Right cardiac atrium (tissue), 5 donors: ENCODE measurements at regions not wholly inside any gene's neighbourhood (a gene's known extent, or its start where the extent isn't known, plus 50 kb on each side); places are given as distances from the start of the nearest gene placed in this dataset.

Experiments used
- ATAC-seq, 2 donors: fragments of 200-7000 bp; cut with Tn5 transposase; one replicate each; pipeline versions ENCODE4 v1.8.0 to v1.9.1; 2020; ENCODE audit warnings: moderate library complexity in 2 of 2, mild to moderate bottlenecking in 1 of 2
- DNase-seq, 3 donors: peaks; one replicate each; pipeline ENCODE4 v3.0.0-alpha.2; 2020
- H3K27ac ChIP-seq: one replicate; pipeline ENCODE4 v1.5.1; 2013; ENCODE audit warnings: mild to moderate bottlenecking, low read length, control low read depth, moderate library complexity
- H3K27me3 ChIP-seq: one replicate; pipeline ENCODE4 v1.6.1; 2013; ENCODE audit not compliant: control insufficient read depth, insufficient read depth
- H3K4me1 ChIP-seq: one replicate; pipeline ENCODE4 v1.6.1; 2013; ENCODE audit warnings: low read length; ENCODE audit not compliant: control insufficient read depth, insufficient read depth
- H3K4me3 ChIP-seq: one replicate; pipeline ENCODE4 v1.5.1; 2013; ENCODE audit warnings: low read length, control low read depth
- H3K9me3 ChIP-seq: one replicate; pipeline ENCODE4 v1.6.1; 2013; ENCODE audit warnings: low read length; ENCODE audit not compliant: control insufficient read depth
- WGBS: extraction: QIAGEN DNeasy Blood & Tissue Kit; methylation state at CpG from one replicate; pipeline ENCODE4 v1.1.7; 2013; 5-methylcytosine and 5-hydroxymethylcytosine counted together
- intact Hi-C, 4 donors: fragments of 100-400 bp; cut with DNase I; formaldehyde crosslinking; loops; one replicate each; pipeline versions ENCODE4 v1.11.0 to v1.14.0; 2022 to 2023
- donor health status: healthy with polysubstance abuse.
- donor health status: DM: no; HTN: yes; CAD: no.
- donor health status: DM: no; HTN: no; CAD: no.
- donor health status: DM: no; HTN: yes; CAD: no; lungs with severe emphysema.
- donor health status: DM: yes; HTN: yes; CAD: no.

GRCh38 chr12:98018836-98019235, 496.6 kb upstream of the TMPO start:
- Histone ChIP-seq H3K9me3 (no peaks in the 10 kb centered on the region), H3K4me3 (no peak overlapping the region), H3K4me1 (no peaks in the 10 kb centered on the region), H3K27me3 (no peaks in the 10 kb centered on the region), H3K27ac (no peak overlapping the region)
- intact Hi-C loops = no loop called here
- DNase-seq (no peak), ATAC-seq (no peak)

GRCh38 chr12:98020376-98020775, 495.0 kb upstream of the TMPO start:
- Histone ChIP-seq H3K27me3 (no peaks in the 10 kb centered on the region), H3K27ac (no peak overlapping the region), H3K9me3 (no peaks in the 10 kb centered on the region), H3K4me1 (no peaks in the 10 kb centered on the region), H3K4me3 (no peak overlapping the region)
- ATAC-seq (no peak), DNase-seq (no peak)
- intact Hi-C loops = no loop called here

GRCh38 chr12:98022961-98023360, 492.4 kb upstream of the TMPO start:
- Histone ChIP-seq H3K27ac (no peak overlapping the region), H3K4me1 (no peaks in the 10 kb centered on the region), H3K4me3 (no peak overlapping the region), H3K27me3 (no peaks in the 10 kb centered on the region), H3K9me3 (no peaks in the 10 kb centered on the region)
- intact Hi-C loops = no loop called here
- DNase-seq (no peak), ATAC-seq (no peak)

- H3K27ac ChIP-seq = no peak overlapping the region
- DNase-seq = no peak
- no peaks in the 10 kb centered on the region for H3K9me3 ChIP-seq
- no peak for ATAC-seq
- no peaks in the 10 kb centered on the region for H3K27me3 ChIP-seq
- intact Hi-C loops = no loop called here
- WGBS = 60% methylated on average over 2 of the region's 2 CpGs
- H3K4me3 ChIP-seq = no peak overlapping the region
- no peaks in the 10 kb centered on the region for H3K4me1 ChIP-seq
These were observed 477.8 kb upstream of the TMPO start for GRCh38 chr12:98037401-98038140.

- H3K27me3 ChIP-seq = no peaks in the 10 kb centered on the region
- intact Hi-C loops = no loop called here
- DNase-seq (no peak), ATAC-seq (no peak)
- no peaks in the 10 kb centered on the region for H3K4me1 ChIP-seq
- H3K27ac ChIP-seq = no peak overlapping the region
- no peak overlapping the region for H3K4me3 ChIP-seq
- H3K9me3 ChIP-seq = no peaks in the 10 kb centered on the region
These were observed 472.7 kb upstream of the TMPO start for GRCh38 chr12:98042668-98043067.

- DNase-seq (no peak), ATAC-seq (no peak)
- Histone ChIP-seq H3K4me1 (no peaks in the 10 kb centered on the region), H3K27me3 (no peaks in the 10 kb centered on the region), H3K9me3 (no peaks in the 10 kb centered on the region), H3K27ac (no peak overlapping the region), H3K4me3 (no peak overlapping the region)
- intact Hi-C loops = loop anchor here in 1 of 4 donors (5.0 kb wide), 1 partner anchor 33 kb away; no protein-coding TSS in a partner anchor
- 73% methylated on average over 4 of the region's 4 CpGs for WGBS
These were observed 470.0 kb upstream of the TMPO start for GRCh38 chr12:98045395-98045794.

- Histone ChIP-seq H3K9me3 (no peaks in the 10 kb centered on the region), H3K4me1 (no peaks in the 10 kb centered on the region), H3K27me3 (no peaks in the 10 kb centered on the region), H3K4me3 (no peak overlapping the region), H3K27ac (no peak overlapping the region)
- intact Hi-C loops = loop anchor here in 1 of 4 donors (5.0 kb wide), 1 partner anchor 36 kb away; no protein-coding TSS in a partner anchor
- DNase-seq (no peak), ATAC-seq (no peak)
These were observed 467.1 kb upstream of the TMPO start for GRCh38 chr12:98048326-98048725.

GRCh38 chr12:98053202-98053601, 462.2 kb upstream of the TMPO start:
- DNase-seq (no peak), ATAC-seq (no peak)
- Histone ChIP-seq H3K4me3 (no peak overlapping the region), H3K9me3 (no peaks in the 10 kb centered on the region), H3K27ac (no peak overlapping the region), H3K27me3 (no peaks in the 10 kb centered on the region), H3K4me1 (no peaks in the 10 kb centered on the region)
- 75% methylated on average over 2 of the region's 2 CpGs for WGBS
- intact Hi-C loops = no loop called here

GRCh38 chr12:98057701-98058100, 457.7 kb upstream of the TMPO start:
- Histone ChIP-seq H3K4me1 (no peaks in the 10 kb centered on the region), H3K27me3 (no peaks in the 10 kb centered on the region), H3K27ac (no peak overlapping the region), H3K4me3 (no peak overlapping the region), H3K9me3 (no peaks in the 10 kb centered on the region)
- DNase-seq (no peak), ATAC-seq (no peak)
- 87% methylated on average over 1 of the region's 1 CpG for WGBS
- intact Hi-C loops = no loop called here

- Histone ChIP-seq H3K9me3 (no peaks in the 10 kb centered on the region), H3K27me3 (no peaks in the 10 kb centered on the region), H3K27ac (no peak overlapping the region), H3K4me1 (no peaks in the 10 kb centered on the region), H3K4me3 (no peak overlapping the region)
- DNase-seq = no peak
- ATAC-seq = no peak
- 90% methylated on average over 4 of the region's 4 CpGs for WGBS
- intact Hi-C loops = no loop called here
These were observed 457.2 kb upstream of the TMPO start for GRCh38 chr12:98058213-98058612.

GRCh38 chr12:98058838-98059237, 456.6 kb upstream of the TMPO start:
- WGBS = 88% methylated on average over 3 of the region's 3 CpGs
- intact Hi-C loops = no loop called here
- Histone ChIP-seq H3K27me3 (no peaks in the 10 kb centered on the region), H3K9me3 (no peaks in the 10 kb centered on the region), H3K4me3 (no peak overlapping the region), H3K4me1 (no peaks in the 10 kb centered on the region), H3K27ac (no peak overlapping the region)
- DNase-seq (no peak), ATAC-seq (no peak)
